NCI-H748 (cell line): ENCODE measurements at regions not wholly inside any gene's neighbourhood (a gene's known extent, or its start where the extent isn't known, plus 50 kb on each side); places are given as distances from the start of the nearest gene placed in this dataset.

Source experiments
- DNase-seq: peaks from one replicate; lab custom pipeline; 2025; ENCODE audit not compliant: unreplicated experiment; lab: John Stamatoyannopoulos, UW

DNA sequence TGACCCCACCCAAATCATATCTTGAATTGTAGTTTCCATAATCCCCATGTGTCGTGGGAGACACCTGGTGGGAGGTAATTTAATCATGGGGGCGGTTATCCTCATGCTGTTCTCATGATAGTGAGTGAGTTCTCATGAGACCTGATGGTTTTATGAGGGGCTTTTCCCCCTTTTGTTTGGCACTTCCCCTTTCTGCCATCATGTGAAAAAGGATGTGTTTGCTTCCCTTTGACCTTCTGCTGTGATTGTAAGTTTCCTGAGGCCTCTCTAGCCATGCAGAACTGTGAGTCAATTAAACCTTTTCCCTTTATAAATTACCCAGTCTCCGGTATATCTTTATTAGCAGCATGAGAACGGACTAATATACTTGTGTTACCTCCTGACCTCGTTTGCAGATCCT, 156.6 kb upstream of the MTNR1B start:
- peak; percentile 24 for DNase-seq

DNA sequence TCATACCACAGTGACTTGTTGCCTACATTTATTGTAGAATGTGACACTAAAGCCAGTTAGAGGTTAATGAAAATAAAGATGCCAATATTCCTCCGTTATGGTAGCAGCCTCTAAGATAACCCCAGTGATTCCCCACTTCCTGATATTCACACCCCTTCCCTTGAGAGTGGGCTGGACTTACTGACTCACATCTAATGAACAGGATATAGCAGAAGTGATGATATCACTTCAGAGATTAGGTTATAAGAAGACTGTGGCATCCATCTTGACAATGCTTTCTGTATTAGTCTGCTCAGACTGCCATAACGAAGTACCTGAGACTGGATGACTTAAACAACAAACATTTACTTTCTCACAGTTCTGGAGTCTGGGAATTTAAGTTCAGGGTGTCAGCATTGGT, 149.6 kb upstream of the MTNR1B start:
- no peak for DNase-seq

- no peak for DNase-seq
Measured at GRCh38 chr11:92820860-92821259, 148.6 kb upstream of the MTNR1B start.

DNA sequence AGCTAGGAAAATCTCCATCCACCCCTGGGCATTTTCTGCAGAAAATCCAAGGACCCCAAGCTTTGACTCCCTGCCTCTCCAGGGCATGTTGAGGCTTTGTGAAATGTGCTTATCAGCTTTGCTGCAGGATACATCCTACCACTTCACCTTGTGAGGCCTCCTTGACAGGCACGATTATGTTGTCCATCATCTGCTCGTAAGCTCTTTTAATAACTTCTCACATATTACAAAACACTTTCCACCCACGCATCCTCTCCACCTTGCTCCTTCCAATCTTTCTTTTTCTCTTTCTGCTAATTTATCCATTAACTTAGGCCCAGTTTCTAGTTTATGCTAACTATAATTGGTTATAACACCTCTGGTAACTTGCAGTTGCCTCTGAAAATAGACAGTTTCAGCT, 147.0 kb upstream of the MTNR1B start:
- DNase-seq, result no peak

DNA sequence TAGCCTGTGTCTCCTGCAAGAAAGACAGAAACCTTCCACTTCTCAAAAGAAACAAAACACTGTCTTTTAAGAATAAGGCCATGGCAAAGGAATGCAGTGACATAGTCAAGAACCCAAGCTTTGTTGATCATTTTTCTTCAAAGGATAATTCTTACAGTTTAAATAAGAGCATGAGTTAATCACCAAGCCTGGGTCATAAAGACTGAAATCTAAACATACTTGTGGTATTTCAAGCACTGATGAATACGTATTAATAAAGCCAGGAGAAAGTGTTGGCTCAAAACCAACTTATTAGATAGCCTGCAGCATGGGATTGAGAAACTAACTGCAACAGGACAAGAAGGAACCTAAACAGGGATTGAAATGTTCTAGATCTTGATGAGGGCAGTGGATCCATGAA, 143.3 kb upstream of the MTNR1B start:
- DNase-seq, result no peak

DNA sequence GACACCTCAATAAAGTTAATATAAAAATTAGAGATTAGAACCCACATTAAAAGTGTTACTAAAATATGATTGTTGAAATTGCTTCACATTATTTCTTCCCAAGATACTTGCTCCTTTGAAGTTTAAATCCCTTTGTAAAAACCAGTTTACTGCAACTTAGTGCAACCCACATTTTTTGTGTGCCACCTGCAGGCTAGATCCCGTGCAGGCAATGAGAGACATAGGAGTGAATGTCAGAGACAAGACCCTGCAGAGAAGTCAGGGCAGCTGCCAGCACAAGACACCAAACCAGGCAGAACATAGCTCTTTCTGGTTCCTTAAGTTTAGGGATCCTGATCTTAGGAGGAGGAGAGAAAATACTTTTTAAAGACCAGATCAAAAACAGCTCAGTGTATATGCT, 142.8 kb upstream of the MTNR1B start:
- DNase-seq, result no peak

DNA sequence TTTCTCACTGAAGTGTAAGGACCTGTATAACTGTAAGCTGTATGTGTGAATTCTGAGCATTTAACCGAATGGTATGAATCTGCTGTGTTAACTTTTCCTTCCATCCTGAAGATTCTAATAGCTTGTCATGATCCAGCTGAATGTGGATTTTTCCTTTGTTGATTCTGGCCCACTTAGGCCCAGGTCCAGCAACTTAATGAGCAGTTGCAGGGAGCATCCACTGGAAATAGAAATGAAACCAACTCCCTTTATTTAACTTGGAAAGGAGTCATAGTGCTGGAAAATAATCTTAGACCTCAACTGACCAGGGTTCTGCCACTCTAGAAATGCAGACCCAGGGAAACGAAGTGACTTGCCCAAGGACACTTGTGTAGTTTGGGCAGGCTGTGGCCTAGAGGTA, 142.3 kb upstream of the MTNR1B start:
- no peak for DNase-seq

GRCh38 chr11:92828556-92828955, 140.9 kb upstream of the MTNR1B start:
- DNase-seq, result no peak

- no peak for DNase-seq
Measured at GRCh38 chr11:92829121-92829520, 140.3 kb upstream of the MTNR1B start.

- DNase-seq, result no peak
Measured at GRCh38 chr11:92829671-92830070, 139.8 kb upstream of the MTNR1B start.

GRCh38 chr11:92830377-92831155, 138.9 kb upstream of the MTNR1B start:
- no peak for DNase-seq

DNA sequence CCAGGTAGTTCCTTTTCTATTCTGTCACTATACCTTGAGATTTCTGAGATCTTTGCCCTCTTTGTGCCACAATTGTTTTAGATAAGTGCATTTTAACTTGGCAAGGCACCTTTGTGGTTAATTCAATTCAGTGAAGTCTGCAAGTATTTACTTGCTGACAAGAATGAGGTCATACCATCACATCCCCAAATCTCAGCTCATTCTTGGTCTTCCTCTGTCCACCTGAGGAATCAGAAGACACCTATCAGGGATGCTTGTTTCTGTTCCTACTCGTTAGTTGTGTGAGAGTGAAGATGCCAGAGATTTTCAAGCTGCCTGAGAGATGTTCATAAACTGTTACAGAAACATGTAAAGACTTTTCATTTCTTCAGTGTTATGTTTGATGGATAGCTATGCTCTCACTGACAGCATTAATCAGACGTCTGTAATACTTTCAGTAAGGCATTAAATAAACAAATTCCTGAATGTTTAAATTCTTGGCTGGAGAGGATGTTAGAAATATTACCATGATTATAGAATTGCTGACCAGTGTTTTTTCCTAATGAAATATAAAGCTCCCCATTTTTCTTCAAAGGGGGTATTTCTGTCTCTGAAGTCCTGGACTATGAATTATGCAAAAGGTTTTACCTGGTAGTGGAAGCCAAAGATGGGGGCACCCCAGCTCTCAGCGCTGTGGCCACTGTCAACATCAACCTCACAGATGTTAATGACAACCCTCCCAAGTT, 135.0 kb upstream of the MTNR1B start:
- no peak for DNase-seq

DNA sequence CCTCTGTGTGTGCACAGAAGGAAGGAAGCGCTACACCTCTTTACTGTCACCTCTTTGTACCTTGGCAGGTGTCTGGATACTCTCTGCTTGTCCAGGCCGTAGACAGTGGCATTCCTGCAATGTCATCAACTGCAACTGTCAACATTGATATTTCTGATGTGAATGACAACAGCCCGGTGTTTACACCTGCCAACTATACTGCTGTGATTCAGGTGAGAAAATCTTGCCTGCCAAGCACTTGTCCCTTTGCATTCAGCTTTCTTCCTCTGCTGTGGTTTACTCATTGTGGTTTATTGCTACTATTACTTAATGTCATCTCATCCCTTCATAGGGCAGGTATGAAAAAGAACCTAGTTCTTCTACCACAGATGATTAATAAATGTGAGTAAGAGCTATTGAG, 131.9 kb upstream of the MTNR1B start:
- peak; percentile 80 for DNase-seq

- peak; percentile 95 for DNase-seq
Measured at GRCh38 chr11:92838759-92839310, 130.6 kb upstream of the MTNR1B start.

DNA sequence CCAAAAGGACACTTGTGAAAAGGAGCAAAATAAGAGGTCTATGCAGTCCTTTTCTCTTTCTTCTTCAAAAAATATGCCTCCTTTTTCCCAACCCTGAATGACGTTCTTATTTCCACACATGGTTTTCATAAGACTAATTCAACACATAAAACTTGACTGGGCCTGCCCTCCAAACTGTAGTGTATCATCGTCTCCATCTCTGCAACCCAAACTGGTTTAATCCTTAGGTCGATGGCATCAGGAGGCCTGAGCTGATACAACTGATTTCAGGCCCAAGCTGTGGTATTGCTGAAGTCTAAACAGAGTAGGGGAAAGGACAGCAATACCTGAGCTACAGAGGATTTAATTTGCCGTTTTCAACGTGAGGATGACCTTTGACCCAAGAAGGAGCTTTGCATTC, 130.0 kb upstream of the MTNR1B start:
- DNase-seq, result peak; percentile 73

- peak; percentile 20 for DNase-seq
Measured at GRCh38 chr11:92841719-92842118, 127.7 kb upstream of the MTNR1B start.

DNA sequence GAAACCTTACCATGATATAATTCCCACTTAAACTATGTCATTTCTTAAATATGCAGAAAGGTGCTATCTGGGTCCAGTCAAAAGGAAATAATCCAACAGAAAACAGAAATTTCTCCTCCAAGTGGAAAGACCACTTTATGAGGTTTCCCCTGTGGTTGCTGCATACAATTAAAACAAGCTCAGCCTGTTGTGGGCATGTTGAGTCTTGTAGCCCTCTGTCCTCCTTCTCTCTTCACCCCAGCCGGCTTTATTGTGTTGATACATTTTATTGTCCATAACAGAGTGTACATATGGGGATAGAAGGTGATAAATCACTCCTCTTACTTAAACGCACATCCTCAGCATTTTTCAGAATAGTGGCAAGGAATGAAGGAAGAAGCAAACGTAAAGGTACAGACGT, 126.0 kb upstream of the MTNR1B start:
- peak; percentile 92 for DNase-seq

GRCh38 chr11:92844197-92844596, 125.3 kb upstream of the MTNR1B start:
- no peak for DNase-seq

GRCh38 chr11:92845390-92845789, 124.1 kb upstream of the MTNR1B start:
- DNase-seq, result no peak

DNA sequence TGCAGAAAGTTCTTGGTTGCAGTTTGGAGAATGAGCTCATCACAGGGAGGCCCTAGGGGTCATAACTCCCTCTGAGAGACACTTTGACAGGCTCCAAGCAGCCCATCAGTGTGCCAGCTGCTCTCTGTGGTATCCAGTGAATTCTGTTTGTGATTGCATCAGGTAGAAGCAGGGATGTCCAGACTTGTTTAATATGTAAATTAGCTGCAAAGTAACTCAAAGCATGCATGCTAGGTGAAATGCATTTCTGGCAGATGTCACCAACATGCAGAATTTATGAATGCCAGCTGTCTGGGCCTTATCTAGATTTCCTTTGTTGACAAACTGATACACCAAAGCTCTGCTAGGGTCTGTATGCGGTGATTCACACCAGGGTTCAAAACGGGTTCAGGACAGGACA, 123.6 kb upstream of the MTNR1B start:
- DNase-seq, result peak; percentile 53

DNA sequence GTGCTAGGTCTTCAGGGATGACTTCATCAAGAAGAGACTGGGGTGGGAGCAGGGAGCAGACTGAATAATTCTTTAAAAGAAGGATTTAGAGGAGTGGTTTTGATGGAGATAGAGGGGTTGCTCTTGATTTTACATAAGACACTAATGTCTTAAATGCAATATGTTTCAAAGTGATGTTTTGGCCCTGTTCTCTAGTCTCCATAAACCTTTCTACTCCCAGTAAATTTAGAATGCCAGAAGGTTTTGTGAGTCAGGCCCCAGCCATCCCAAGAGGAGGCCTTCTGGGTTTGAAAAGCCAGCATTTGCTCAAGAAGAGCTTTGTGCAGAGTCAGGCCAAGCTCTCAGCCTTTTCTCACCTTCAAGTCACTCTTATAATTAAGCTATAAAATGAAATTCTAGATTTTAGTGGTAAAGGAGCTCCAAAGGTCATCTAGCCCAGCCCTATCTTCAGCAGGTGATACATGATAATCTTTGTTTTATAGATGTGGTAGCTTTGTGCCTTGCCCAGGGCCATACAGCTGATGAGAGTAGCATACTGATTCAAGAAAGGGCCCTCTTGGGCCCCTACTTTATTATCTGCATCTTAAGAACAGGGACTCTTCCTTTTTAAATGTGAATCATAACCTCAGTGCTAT, 122.8 kb upstream of the MTNR1B start:
- DNase-seq, result no peak

DNA sequence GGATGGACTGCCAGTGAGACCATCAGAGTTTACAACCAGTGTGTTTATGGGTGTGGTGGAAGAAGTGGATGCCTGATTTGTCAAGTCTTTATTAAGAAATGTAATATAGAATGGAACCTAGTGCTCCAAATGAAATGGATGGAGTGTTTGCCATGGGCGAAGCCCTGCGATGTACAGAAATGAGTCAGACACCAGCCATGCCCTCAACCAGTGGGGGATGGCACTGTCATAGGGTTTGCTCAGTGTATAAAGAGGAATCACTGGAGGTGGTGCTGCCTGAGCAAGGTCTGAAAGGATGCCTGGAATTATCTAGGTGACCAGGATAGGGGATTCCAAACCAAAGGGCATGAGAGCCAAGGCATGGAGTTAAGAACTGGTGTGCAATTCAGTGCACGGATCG, 120.9 kb upstream of the MTNR1B start:
- DNase-seq, result no peak
